ENCODE measurements at regions not wholly inside any gene's neighbourhood (a gene's known extent, or its start where the extent isn't known, plus 50 kb on each side); places are given as distances from the start of the nearest gene placed in this dataset.

- no peak overlapping the region for H2AK5ac ChIP-seq (ENCODE audit: insufficient read length, low read length)
- Mint-ChIP-seq H3K4me3 (no peak overlapping the region), H3K27me3 (ENCODE audit: low read depth) (peaks cover 2% of the 10 kb centered on the region; the same call in 1 of the 2 replicates), H3K36me3 (ENCODE audit: insufficient read depth in 1 of 3, low read depth in 3 of 3) (peaks cover 0 to 5% (median 0%) of the 10 kb centered on the region in 3 experiments; a peak in 4 of 7 replicates), H3K9me3 (peaks cover 2 to 3% of the 10 kb centered on the region in 2 experiments; a peak in 2 of 5 replicates), H3K4me1 (peaks cover 12 to 16% of the 10 kb centered on the region in 2 experiments), H3K27ac (no peak overlapping the region)
- no peak overlapping the region for H3K4me2 ChIP-seq (ENCODE audit: insufficient read depth, insufficient read length, low read length)
- no peaks in the 10 kb centered on the region for H3K9me3 ChIP-seq (ENCODE audit: control insufficient read depth, low read depth, low read length)
- no peak overlapping the region for H3K27ac ChIP-seq (ENCODE audit: insufficient read length, low read depth, low read length)
- H3K23me2 ChIP-seq (ENCODE audit: insufficient read length, low read depth, low read length, poor library complexity, severe bottlenecking) = no peaks in the 10 kb centered on the region
- no peak overlapping the region for H3T11ph ChIP-seq (ENCODE audit: low read length)
- no CpG with 5 or more reads among the region's 2 CpGs for WGBS (ENCODE audit: extremely low coverage, insufficient read length, low lambda C conversion rate)
- H4K5ac ChIP-seq (ENCODE audit: insufficient read length, low read depth, low read length) = no peak overlapping the region
- TF ChIP-seq CTCF (conservative IDR thresholded peaks at IDR 0.05) = no peak
- no peak overlapping the region for H3K9ac ChIP-seq (ENCODE audit: extremely low read depth, insufficient read length, low read length)
- no peak overlapping the region for H4K8ac ChIP-seq (replicated peaks; ENCODE audit: insufficient read length, low read depth, low read length)
- no peak overlapping the region for H3K14ac ChIP-seq (ENCODE audit: insufficient read depth, low read length)
- no peak overlapping the region for H2BK20ac ChIP-seq (ENCODE audit: low read depth, low read length, poor library complexity, severe bottlenecking)
- no peak overlapping the region for H2BK15ac ChIP-seq (ENCODE audit: low read depth, low read length)
- H3K27me3 ChIP-seq (ENCODE audit: insufficient read depth, low read length) = no peaks in the 10 kb centered on the region
- H2AFZ ChIP-seq (ENCODE audit: low read length) = no peak overlapping the region
- no peak overlapping the region for H3K56ac ChIP-seq (ENCODE audit: insufficient read length, low read depth, low read length)
- H4K91ac ChIP-seq (ENCODE audit: insufficient read length, low read depth, low read length) = no peak overlapping the region
- H3K23ac ChIP-seq (ENCODE audit: insufficient read length, low read depth, low read length) = no peak overlapping the region
- no peaks in the 10 kb centered on the region; the same call in 1 of the 2 replicates for H3K4me1 ChIP-seq (ENCODE audit: insufficient read depth, low read length)
- no peak overlapping the region for H3K18ac ChIP-seq (ENCODE audit: insufficient read length, low read depth, low read length)
- no peak overlapping the region for H3K4ac ChIP-seq (ENCODE audit: low read depth, low read length)
- no peak for DNase-seq
- H4K20me1 ChIP-seq (ENCODE audit: control insufficient read depth, insufficient read depth, insufficient read length) = no peaks in the 10 kb centered on the region
- no peaks in the 10 kb centered on the region for H3K79me1 ChIP-seq (ENCODE audit: insufficient read depth, low read depth, low read length, poor library complexity, severe bottlenecking)
- H2BK5ac ChIP-seq (ENCODE audit: insufficient read length, low read length) = no peak overlapping the region
- H3K79me2 ChIP-seq (ENCODE audit: insufficient read depth, low read length) = no peaks in the 10 kb centered on the region
- no peak overlapping the region for H2BK12ac ChIP-seq (ENCODE audit: insufficient read length, low read depth, low read length)
- no peak overlapping the region for H2BK120ac ChIP-seq (ENCODE audit: low read depth, low read length, poor library complexity, severe bottlenecking)
Observed at GRCh38 chr4:14602206-14602605, 400.1 kb upstream of the CPEB2 start.

All from H9 (cell line).